DMS79 treated with DMSO at 0.1 percent for 48 hours (cell line): ENCODE measurements at regions not wholly inside any gene's neighbourhood (a gene's known extent, or its start where the extent isn't known, plus 50 kb on each side); places are given as distances from the start of the nearest gene placed in this dataset.
"Not testable (repeated sequence)": the region's sequence is repeated elsewhere in the genome, so short reads cannot be mapped to it uniquely, and the experiment has no call there.

Source experiments
- DNase-seq: peaks from one replicate; lab custom pipeline; 2025; lab: John Stamatoyannopoulos, UW

GRCh38 chr1:232316864-232317263, 313.1 kb downstream of the SIPA1L2 start:
- no peak for DNase-seq

DNA sequence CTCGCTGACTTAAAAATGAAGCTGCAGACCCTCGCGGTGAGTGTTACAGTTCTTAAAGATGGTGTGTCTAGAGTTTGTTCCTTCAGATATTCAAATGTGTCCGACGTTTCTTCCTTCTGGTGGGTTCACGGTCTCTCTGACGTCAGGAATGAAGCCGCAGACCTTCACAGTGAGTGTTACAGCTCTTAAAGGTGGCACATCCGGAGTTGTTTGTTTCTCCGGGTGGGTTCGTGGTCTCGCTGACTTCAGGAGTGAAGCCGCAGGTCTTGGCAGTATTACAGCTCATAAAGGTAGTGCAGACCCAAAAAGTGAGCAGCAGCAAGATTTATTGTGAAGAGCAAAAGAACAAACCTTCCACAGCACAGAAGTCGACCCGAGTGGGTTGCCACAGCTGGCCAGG, 316.1 kb downstream of the SIPA1L2 start:
- DNase-seq, result not testable (repeated sequence)

GRCh38 chr1:232310541-232310940, 319.4 kb downstream of the SIPA1L2 start:
- no peak for DNase-seq

GRCh38 chr1:232308616-232309015, 321.3 kb downstream of the SIPA1L2 start:
- DNase-seq, result no peak

DNA sequence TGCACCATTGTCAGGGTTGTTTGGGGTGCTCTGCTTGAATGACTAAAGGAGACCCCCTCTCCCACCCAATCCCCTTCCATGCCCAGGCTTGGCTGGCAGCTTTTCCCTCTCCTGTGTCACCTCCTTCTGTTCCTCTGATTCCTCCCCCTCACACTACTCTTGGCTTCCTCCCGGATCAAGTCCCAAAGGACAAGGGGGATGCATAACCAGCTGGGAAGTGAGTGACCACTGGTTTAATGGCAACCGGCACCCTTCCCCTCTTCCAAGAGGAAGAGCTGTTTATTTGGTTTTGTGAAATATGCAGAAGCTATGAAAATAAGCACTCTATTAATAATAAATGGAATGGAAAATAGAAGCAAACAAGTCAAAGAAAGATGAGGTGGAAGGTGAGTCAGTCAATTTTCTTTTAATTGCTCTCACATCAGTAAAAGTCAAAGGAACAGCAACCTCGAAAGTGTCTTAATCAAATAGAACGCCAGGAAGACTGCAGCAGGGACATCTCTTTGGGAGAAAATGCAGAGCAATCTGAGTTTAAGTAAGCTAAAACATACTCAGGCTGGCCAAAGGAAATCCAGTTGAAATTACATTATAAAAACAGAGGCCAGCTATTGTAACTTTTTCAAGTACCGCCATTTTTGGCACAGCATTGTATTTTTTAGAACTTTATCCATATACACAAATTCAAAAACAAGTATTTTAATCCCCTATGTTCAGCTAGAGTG, 322.5 kb downstream of the SIPA1L2 start:
- no peak for DNase-seq

- peak; percentile 84 for DNase-seq
Measured at GRCh38 chr1:232306269-232306961, 323.5 kb downstream of the SIPA1L2 start.

GRCh38 chr1:232305050-232305449, 324.9 kb downstream of the SIPA1L2 start:
- peak; percentile 91 for DNase-seq

DNA sequence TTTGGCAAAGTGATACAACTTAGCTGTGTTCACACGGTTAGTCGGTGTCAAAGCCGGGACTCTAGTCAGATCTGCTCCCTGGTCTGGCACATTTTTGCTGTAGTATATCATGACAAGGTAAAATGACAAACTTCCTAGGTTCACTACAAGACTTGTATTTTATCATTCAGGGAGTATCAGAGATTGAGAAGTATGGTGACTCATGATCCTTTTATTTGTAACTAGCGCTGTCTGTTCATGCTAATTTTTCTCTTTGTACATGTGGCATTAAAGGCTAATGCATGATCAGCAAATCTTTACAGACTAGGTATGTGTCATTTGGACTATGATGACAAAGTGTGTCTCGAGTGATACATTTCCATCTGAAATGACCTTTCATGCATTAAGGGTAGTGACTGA, 326.7 kb downstream of the SIPA1L2 start:
- no peak for DNase-seq

GRCh38 chr1:232302376-232303221, 327.3 kb downstream of the SIPA1L2 start:
- DNase-seq, result no peak

GRCh38 chr1:232301246-232301645, 328.7 kb downstream of the SIPA1L2 start:
- DNase-seq, result peak; percentile 21

- DNase-seq, result peak; percentile 58
Measured at GRCh38 chr1:232300466-232300865, 329.5 kb downstream of the SIPA1L2 start.

DNA sequence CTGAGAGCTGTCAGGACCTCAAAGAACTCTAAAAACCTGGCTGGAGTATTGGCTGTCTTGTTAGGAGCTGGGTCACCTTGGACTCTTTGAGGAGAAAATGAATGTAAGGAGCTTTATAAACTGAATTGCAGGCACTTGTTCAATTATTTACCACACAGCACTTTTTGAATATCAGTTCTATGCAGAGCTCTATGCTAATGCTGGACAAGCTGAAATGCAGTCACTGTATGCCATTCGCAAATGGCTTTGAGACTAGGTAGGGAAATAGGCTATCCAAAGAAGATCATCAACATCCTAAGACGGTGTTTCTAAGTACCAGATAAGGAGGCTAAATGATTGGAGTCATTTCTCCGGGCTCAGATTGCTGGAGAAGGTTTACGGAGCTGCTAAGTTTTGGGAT, 333.5 kb downstream of the SIPA1L2 start:
- DNase-seq, result no peak

- peak; percentile 96 for DNase-seq
Measured at GRCh38 chr1:232293361-232293760, 336.6 kb downstream of the SIPA1L2 start.

DNA sequence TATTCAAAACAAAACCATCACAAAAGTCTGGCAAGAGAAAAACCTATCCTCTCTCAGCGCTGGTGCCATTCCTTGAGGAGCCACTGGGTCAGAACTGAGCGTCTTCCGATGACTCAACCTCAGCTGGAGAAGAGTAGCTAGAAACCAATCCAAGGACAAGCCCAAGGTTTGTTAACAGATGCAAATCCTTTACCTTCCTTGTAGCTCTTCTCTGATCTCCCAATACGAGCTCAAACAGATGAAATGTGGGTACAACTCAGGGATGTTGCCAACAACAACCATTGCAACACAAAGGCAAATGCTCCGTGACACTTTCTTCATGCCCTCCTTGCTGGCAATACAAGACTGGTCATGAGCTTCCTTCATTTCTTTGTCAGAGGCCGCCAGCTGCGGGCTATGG, 337.1 kb downstream of the SIPA1L2 start:
- peak; percentile 96 for DNase-seq

- peak; percentile 92 for DNase-seq
Measured at GRCh38 chr1:232292239-232292638, 337.7 kb downstream of the SIPA1L2 start.

DNA sequence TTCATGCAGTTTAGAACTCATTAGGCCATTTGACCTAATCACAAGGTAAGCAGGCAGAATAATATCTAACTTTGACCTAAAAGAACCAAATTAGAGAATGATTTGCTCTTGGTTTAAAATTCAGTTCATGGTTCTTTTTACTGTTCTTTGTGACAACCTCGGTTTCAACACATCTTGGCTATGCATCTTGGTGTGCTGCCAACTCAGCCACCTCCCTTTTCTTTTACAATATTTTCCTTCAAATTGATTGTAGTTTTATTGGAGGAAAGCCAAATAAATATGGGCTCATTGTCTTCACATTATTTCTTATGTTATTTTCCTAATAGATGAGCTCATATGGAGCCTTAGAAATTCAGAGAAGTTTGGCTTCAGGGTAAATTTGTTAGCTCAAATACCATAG, 338.3 kb downstream of the SIPA1L2 start:
- peak; percentile 70 for DNase-seq

GRCh38 chr1:232291261-232291660, 338.7 kb downstream of the SIPA1L2 start:
- DNase-seq, result no peak

GRCh38 chr1:232290570-232290969, 339.4 kb downstream of the SIPA1L2 start:
- DNase-seq, result no peak

- DNase-seq, result no peak
Measured at GRCh38 chr1:232287676-232288569, 342.0 kb downstream of the SIPA1L2 start.

GRCh38 chr1:232285138-232285537, 344.8 kb downstream of the SIPA1L2 start:
- no peak for DNase-seq

DNA sequence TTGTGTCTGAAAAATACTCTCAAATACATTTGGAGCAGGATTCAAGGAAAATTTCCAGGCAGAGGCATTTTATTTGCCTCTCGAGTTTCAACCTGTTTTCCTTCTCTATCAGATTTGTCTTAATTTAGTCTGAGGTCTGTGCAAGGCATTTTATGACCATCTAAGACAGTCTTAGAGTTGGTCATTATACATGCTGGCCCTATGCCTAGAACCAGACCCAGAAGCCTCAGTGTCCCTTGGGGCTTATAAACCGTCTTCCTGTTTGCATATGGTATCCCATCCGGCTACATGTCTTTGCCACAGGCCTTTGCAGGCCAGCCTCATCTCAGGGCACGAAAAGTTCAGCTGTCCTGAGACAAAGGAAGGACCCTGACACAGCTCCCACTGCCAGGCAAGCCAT, 346.1 kb downstream of the SIPA1L2 start:
- no peak for DNase-seq

- no peak for DNase-seq
Measured at GRCh38 chr1:232282498-232282897, 347.4 kb downstream of the SIPA1L2 start.
